ENCODE measurements at regions not wholly inside any gene's neighbourhood (a gene's known extent, or its start where the extent isn't known, plus 50 kb on each side); places are given as distances from the start of the nearest gene placed in this dataset.

GRCh38 chr1:166221316-166221715 is 54.5 kb upstream of the FAM78B start:
- in situ Hi-C loops (cut with HindIII; ENCODE audit: low pct_ligation_motif_present, low pct_unique_long_range_greater_than_20kb, low sequenced_read_pairs), result no loop called here
- DNase-seq, result no peak

DNA sequence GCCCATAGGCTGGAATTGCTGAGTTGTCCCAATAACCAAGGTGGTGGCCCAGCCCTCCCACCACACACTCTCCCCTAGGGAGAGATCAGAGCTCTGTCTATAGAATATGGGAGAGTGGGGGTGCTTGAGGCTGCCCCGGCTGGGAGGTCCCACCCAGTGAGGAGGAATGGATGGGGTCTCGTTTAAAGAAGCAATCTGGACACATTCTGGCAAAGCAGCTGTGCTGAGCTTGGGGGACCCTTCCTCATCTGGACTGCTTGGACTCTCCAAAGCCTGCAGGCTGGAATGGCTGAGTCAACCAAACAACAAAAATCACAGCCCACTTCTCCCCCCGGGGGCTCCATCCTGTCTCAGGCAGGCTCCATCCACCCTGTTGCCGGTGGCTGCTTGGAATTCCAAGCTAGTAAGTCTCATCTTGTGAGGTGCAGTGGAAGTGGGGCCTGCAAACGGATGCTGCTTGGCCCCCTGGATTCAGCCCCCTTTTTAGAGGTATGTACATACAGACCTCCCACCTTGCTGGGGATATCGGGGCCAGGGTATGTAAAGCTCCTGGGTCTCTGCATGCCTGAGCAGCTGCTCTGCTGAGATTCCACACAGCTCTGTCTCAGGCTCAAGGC is 67.1 kb upstream of the FAM78B start:
- no peak for DNase-seq
- in situ Hi-C loops (cut with HindIII; ENCODE audit: low pct_ligation_motif_present, low pct_unique_long_range_greater_than_20kb, low sequenced_read_pairs), result no loop called here

DNA sequence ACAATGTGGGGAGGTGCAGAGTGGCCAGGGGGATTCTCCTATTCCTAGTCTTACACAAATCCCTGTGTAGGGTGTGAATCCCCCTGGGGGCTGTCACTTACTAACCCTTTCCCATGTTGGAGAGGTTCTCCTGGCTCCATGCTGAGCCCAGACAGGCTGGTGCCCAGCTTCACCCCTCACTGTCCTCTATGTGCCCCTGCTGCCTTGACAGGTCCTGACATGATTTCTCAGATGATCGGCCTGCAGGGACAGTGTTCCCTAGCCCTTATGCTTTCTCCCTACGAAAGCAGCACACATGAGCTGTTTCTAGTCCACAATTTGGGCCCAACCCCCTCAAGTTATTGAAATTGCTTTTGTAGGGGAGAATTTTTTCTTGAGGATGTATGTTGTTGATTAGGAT is 68.9 kb upstream of the FAM78B start:
- in situ Hi-C loops (cut with HindIII; ENCODE audit: low pct_ligation_motif_present, low pct_unique_long_range_greater_than_20kb, low sequenced_read_pairs), result no loop called here
- DNase-seq, result no peak

DNA sequence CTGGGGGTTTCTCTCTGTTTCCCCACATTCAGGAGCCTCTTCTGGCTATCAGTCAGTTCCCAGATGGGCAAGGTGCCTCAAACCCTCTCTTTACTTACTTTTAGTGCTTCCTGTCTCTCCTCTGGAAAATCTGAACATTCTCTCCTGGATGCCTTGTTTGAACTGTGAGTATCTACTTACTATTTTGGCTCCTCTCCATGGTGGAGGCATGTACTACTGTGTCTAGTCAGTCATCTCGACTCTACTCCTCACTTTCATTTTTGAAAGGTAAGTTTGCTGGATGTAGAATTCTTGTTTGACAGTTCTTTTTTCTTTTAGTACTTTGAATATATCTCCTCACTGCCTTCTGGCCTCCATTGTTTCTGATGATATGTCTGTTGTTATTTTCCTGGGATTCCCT is 70.9 kb upstream of the FAM78B start:
- DNase-seq, result no peak
- in situ Hi-C loops (cut with HindIII; ENCODE audit: low pct_ligation_motif_present, low pct_unique_long_range_greater_than_20kb, low sequenced_read_pairs), result no loop called here

- in situ Hi-C loops (cut with HindIII; ENCODE audit: low pct_ligation_motif_present, low pct_unique_long_range_greater_than_20kb, low sequenced_read_pairs), result no loop called here
These were observed 86.4 kb upstream of the FAM78B start for GRCh38 chr1:166253076-166253779.

GRCh38 chr1:166258017-166258416 is 91.2 kb upstream of the FAM78B start:
- no peak for DNase-seq
- in situ Hi-C loops (cut with HindIII; ENCODE audit: low pct_ligation_motif_present, low pct_unique_long_range_greater_than_20kb, low sequenced_read_pairs), result no loop called here

More at GRCh38 chr1:166253076-166253779, 86.4 kb upstream of the FAM78B start:
- DNase-seq, result no peak

DNA sequence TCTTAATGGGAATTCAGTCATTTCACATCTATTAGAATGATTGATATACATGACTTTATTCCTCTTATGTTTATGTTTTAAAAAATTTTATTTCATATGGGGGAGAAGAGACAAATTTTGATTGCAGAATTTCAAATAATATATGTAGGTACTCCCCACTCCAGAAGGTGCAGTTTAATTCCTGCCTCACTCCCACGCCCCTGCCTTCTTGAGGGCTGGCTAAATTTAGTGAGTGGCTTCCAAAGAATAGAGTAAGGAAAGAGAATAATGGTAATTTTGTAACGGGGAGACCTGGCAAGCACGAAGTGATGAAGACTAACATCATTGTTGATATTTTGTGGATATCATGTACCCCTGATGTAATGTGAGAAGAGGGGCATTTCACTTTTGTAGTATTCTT is 94.7 kb upstream of the FAM78B start:
- in situ Hi-C loops (cut with HindIII; ENCODE audit: low pct_ligation_motif_present, low pct_unique_long_range_greater_than_20kb, low sequenced_read_pairs), result no loop called here
- DNase-seq, result no peak

GRCh38 chr1:166270476-166271150 is 103.8 kb upstream of the FAM78B start:
- in situ Hi-C loops (cut with HindIII; ENCODE audit: low pct_ligation_motif_present, low pct_unique_long_range_greater_than_20kb, low sequenced_read_pairs), result no loop called here
- DNase-seq, result no peak

DNA sequence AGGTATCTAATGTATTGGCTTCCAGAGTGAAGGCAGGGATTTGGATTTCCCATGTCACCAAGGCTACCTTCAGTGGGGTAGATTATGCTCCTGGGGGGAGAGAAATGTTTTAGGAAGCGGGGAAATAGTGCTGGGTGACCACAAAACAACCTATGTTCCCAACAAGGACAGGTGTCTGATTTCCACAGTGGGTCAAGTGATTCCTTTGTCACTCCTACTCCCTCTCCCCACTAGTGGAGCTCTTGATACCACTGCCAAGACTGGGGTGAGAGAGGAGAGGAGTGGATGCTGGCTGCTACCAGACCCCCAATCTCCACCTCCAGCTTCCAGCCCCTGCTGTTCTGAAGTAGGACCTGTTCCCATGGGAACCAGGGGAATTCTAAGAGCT is 104.3 kb upstream of the FAM78B start:
- in situ Hi-C loops (cut with HindIII; ENCODE audit: low pct_ligation_motif_present, low pct_unique_long_range_greater_than_20kb, low sequenced_read_pairs), result no loop called here

DNA sequence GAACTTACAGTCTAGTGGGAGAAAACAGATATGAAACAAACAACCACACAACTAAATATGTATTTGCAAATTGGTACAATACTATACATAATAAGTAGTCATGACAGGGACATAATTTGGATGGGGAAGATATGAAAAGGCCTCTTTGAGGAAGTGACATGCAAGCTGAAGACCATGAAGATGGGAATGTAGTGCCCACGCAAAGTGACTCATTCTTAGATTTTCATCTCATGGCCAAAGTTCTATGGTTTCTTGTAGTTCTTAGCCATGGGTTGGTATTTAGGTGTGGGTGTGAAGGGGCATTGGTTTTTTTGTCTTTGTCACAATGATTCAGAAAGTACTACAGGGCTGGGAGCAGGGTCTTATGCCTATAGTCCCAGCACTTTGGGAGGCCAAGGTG is 105.4 kb upstream of the FAM78B start:
- in situ Hi-C loops (cut with HindIII; ENCODE audit: low pct_ligation_motif_present, low pct_unique_long_range_greater_than_20kb, low sequenced_read_pairs), result no loop called here
- DNase-seq, result no peak

More for the DNA sequence above, 104.3 kb upstream of the FAM78B start:
- no peak for DNase-seq

DNA sequence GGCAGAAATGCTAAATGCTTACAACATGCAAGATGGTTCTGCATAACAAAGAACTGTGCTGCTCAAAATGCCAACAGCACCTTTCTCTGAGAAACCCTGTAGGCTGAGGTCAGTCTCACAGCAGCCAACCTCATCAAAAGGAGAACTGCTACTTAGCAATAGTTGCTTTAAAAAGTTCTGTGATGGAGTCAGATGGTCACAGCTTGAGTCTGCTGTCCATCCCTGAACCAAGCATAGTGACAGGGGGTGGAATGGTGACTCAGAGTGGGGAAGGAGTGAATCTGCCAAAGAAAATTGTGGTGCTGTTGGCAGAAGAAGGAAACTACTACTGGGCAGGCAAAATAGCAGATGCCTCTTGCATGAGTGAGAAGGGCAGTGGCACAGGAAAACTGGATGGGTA is 106.0 kb upstream of the FAM78B start:
- in situ Hi-C loops (cut with HindIII; ENCODE audit: low pct_ligation_motif_present, low pct_unique_long_range_greater_than_20kb, low sequenced_read_pairs), result no loop called here
- no peak for DNase-seq

DNA sequence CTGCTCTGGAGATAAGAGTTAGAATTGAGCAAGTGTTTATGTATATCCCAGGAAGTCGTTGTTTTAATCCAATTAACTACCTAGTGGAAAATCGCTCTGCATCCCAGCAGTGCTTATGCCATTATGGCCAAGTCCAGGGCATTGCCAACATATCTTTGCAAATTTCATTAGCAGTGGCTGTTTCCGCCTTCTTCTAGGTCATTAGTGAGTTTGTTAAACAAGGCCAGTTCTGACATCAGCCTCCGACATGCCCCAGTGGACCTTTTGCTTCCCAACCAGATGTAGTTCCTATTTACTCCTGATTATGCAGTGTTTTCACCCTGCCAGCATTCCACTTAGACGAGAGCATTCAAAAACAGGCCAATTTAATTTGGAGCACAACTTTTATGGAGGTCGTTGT is 106.8 kb upstream of the FAM78B start:
- in situ Hi-C loops (cut with HindIII; ENCODE audit: low pct_ligation_motif_present, low pct_unique_long_range_greater_than_20kb, low sequenced_read_pairs), result no loop called here
- DNase-seq, result no peak

- in situ Hi-C loops (cut with HindIII; ENCODE audit: low pct_ligation_motif_present, low pct_unique_long_range_greater_than_20kb, low sequenced_read_pairs), result no loop called here
- DNase-seq, result no peak
These were observed 115.8 kb upstream of the FAM78B start for GRCh38 chr1:166282391-166283137.

DNA sequence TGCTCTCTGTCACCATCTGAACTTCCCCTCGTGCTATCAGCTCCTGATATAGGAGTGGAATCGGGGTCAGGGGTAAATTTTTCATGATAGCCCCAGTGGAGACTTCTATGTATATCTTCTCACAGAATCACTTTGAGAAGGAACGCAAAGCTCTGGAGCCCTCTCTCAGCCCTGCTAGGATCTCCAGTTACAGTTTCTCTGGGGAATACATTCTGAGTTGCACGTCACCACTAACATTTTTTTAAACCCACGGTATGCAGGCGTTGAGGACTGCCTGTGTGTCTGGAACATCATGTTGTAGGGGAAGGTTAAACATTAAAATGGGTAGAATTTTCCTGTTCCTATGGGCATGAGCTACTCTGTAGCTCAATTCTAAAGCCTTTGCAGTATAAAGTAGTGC is 116.4 kb upstream of the FAM78B start:
- DNase-seq, result no peak
- in situ Hi-C loops (cut with HindIII; ENCODE audit: low pct_ligation_motif_present, low pct_unique_long_range_greater_than_20kb, low sequenced_read_pairs), result no loop called here

- in situ Hi-C loops (cut with HindIII; ENCODE audit: low pct_ligation_motif_present, low pct_unique_long_range_greater_than_20kb, low sequenced_read_pairs), result no loop called here
- no peak for DNase-seq
These were observed 116.8 kb upstream of the FAM78B start for GRCh38 chr1:166283600-166283999.

DNA sequence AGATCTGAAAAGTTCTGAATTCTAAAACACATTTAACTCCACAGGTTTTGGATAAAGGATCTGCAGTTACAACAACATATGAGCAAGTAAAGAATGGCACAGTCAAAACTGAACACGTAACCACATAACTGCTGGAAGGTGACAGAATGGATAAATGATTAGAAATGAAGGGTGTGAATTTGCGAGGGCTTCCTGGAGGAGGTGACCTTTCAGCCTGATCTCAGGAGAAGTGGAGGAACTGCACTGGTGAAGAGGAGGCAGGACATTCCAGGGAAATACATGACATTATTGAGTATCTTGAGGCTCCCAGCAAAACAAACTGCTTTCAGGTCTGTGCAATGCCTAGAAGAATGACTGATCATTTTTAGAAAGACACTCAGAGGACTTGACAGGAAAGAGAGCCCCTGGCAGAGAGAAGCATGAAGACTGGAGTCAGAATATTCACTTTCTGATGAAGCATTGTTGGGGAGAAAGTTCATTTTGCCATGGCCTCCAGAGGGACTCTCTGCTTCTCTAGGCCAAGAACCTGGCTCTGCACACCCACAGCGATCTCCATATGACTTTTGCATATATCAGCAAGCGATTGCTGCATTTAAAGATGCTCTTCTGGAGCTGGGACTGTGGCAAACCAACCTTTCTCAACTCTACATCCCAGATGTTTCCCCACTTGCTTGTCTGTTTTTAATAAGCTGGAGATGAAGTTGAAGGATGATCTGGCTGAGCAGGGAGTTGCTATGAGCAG is 122.7 kb upstream of the FAM78B start:
- DNase-seq, result no peak
- in situ Hi-C loops (cut with HindIII; ENCODE audit: low pct_ligation_motif_present, low pct_unique_long_range_greater_than_20kb, low sequenced_read_pairs), result no loop called here

- in situ Hi-C loops (cut with HindIII; ENCODE audit: low pct_ligation_motif_present, low pct_unique_long_range_greater_than_20kb, low sequenced_read_pairs), result no loop called here
- no peak for DNase-seq
These were observed 128.9 kb upstream of the FAM78B start for GRCh38 chr1:166295656-166296055.

DNA sequence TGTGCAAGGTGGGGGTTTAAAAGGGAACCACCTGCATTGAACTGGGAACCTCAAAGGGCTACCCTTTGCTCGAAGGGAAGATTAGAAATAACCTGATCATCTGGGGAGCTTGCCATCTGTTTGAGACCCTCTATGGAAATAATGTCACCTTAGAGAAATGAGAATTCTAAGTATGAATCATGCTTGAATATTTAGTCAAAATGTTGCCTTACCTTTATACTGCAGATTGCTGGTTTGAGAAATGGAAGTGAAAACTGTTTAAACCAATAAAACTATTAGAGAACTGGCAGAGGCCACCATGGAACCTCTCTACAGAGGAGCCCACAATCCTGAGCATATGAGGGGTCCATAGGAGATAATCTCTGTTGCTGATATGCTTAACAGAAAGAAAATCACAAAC is 131.2 kb upstream of the FAM78B start:
- DNase-seq, result no peak
- in situ Hi-C loops (cut with HindIII; ENCODE audit: low pct_ligation_motif_present, low pct_unique_long_range_greater_than_20kb, low sequenced_read_pairs), result no loop called here

DNA sequence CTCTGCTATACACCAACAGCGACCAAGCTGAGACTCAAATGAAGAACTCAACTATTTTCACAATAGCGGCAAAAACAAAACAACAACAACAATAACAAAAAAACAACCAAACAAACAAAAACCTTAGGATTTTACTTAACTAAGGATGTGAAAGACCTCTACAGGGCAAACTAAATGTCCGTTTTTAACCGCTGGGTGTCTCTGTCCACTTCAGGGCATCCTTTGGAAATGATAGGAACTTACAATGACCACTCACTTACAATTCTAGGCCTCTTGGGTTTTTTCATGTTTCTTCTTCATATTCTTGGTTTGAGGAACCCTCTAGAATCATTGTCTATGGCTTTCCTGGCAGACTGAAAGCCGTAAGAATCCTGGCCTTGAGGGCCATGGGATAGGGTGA is 134.0 kb upstream of the FAM78B start:
- in situ Hi-C loops (cut with HindIII; ENCODE audit: low pct_ligation_motif_present, low pct_unique_long_range_greater_than_20kb, low sequenced_read_pairs), result no loop called here

More for the DNA sequence above, 134.0 kb upstream of the FAM78B start:
- DNase-seq, result no peak

Measured in ACHN (cell line).